ENCODE measurements at regions not wholly inside any gene's neighbourhood (a gene's known extent, or its start where the extent isn't known, plus 50 kb on each side); places are given as distances from the start of the nearest gene placed in this dataset.

GRCh38 chr11:109507331-109507730 lies 85.3 kb downstream of the C11orf87 start:
- TF ChIP-seq CTCF (IDR thresholded peaks at IDR 0.05; ENCODE audit: insufficient read depth, low read depth, low read length), result no peak
- TF ChIP-seq EZH2 (IDR thresholded peaks at IDR 0.05; ENCODE audit: insufficient read depth, low read length), result no peak
